ENCODE measurements at regions not wholly inside any gene's neighbourhood (a gene's known extent, or its start where the extent isn't known, plus 50 kb on each side); places are given as distances from the start of the nearest gene placed in this dataset.

DNA sequence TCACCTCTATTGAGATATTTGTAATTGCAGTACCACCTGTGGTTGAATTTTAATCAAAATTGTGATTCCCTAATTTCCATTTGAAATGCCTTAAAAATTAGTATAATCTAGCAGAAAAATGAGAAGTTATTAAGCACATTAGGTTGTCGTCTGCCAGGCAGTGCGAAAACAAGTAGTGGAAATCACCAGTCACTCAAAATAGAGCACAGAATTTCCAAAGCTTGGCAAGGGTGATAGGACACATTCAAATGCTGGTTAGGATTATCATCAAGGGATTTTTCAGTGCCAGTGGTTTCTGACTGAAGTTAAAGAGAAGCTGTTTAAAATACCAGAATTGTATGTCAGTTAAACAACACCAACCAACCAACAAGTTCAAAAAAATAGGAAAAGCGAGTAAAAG lies 97.8 kb downstream of the PLK2 start:
- ATAC-seq = no peak
- Mint-ChIP-seq H3K27ac (no peak overlapping the region), H3K9me3 (peaks cover 4% of the 10 kb centered on the region in 2 donors), H3K36me3 (no peaks in the 10 kb centered on the region)
- no peak for DNase-seq (ENCODE audit: low spot score in 2 of 2)

DNA sequence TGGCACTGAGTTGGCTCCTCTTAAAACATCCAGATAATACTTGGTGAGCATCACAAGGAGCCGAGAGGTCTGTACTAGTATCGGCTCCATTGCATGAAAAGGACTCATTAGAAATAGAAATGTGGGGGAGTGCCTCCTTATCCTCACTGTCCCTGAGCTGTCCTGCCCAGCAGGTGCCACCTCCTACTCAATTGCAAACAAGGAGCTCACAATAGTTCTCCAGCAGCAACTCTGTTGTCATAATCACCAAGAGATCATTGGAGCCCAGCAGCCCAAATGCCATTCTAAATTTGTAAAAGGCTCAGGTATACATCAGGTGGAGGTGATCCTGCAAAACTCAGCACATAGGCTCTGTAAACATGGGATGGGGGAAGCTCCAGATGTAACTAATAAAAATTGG lies 99.1 kb downstream of the PLK2 start:
- no peak for DNase-seq (ENCODE audit: low spot score in 2 of 2)
- Mint-ChIP-seq H3K36me3 (no peaks in the 10 kb centered on the region), H3K9me3 (no peaks in the 10 kb centered on the region), H3K27ac (no peak overlapping the region)
- ATAC-seq = no peak

DNA sequence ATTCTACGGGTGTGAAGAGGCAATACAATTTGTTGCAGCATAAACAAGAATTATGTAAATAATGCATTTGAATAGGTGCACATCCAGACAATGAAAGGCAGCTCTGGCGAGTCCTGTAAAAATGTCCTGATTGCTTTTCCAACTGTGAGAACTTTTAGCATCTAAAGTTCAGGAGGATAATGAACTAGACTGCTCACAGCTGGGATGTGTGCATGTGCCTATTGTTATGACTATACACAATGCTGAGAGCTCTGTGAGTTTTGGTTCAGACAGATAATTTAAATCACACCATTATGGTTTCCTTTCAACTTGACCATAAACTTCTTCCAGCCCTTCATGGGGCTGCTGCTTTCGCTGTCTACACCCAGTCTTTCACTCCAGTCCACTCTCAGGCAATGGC lies 99.9 kb downstream of the PLK2 start:
- no peak for ATAC-seq
- Mint-ChIP-seq H3K27ac (no peak overlapping the region), H3K9me3 (no peaks in the 10 kb centered on the region), H3K36me3 (no peaks in the 10 kb centered on the region)
- no peak for DNase-seq (ENCODE audit: low spot score in 2 of 2)

DNA sequence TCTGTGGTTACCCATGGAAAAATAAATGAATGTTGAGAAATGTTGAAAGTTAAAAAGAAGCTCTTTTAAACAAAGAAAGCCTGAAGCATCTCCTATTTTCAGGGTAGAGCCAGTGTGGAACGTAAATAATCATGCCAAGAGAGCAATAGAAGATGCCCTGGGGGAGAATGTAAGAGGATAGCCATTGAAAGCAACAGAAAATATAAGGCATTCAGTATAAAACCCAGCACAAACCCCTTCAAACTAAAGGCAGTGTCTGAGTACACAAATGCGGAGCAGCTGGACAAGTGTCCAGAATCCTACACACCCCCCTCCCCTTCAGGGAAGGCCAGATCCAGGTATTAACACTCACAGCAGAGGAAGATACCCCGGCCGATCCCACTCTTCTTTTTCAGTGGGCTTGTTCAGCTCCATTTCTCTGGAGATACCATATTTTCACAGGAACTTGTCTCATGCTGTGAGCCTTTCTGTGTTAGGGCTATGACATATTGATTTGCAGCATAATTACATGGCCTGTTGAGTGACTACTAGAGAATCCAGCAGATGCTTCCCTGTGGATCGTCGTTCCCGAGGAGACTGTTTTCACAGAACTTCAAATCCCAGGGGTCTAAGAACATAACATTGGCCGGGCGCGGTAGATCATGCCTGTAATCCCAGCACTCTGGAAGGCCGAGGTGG lies 101.2 kb downstream of the PLK2 start:
- DNase-seq (ENCODE audit: low spot score in 2 of 2) (no peak), ATAC-seq (no peak)
- Mint-ChIP-seq H3K9me3 (no peaks in the 10 kb centered on the region), H3K27ac (no peak overlapping the region), H3K36me3 (no peaks in the 10 kb centered on the region)

DNA sequence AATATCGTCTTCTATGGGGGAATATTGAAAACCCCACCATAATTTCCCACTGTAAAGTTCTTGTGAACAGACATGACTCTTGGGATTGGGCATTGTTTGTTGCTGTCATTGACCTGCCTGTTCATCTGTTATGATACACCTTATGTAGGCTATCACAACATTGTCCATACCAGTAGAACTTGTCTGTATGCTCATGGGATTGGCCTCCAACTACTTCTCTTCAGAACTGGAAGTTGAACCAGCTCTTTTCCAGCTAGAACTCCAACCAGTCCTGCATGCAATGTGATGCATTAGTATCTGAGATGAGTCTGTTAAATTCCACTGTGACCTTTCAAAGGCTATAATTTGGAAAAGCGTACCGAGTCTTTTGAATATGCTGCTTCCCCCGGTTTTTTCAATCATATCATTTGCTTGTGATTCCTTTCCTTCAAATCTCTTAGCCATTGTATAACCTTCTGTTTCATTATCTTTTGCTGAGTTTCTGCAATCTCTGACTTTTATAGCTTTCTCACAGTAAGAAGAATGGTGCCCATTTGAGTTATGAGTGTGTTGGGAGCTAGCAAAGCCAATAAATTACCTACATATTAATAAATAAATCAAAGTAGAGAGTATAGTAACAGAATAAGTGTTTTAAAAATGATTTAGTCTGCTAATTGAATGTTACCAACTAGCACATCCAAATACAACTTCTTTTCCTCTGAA lies 101.9 kb downstream of the PLK2 start:
- ATAC-seq = no peak
- Mint-ChIP-seq H3K9me3 (no peaks in the 10 kb centered on the region), H3K27ac (no peak overlapping the region), H3K36me3 (no peaks in the 10 kb centered on the region)
- no peak for DNase-seq (ENCODE audit: low spot score in 2 of 2)

DNA sequence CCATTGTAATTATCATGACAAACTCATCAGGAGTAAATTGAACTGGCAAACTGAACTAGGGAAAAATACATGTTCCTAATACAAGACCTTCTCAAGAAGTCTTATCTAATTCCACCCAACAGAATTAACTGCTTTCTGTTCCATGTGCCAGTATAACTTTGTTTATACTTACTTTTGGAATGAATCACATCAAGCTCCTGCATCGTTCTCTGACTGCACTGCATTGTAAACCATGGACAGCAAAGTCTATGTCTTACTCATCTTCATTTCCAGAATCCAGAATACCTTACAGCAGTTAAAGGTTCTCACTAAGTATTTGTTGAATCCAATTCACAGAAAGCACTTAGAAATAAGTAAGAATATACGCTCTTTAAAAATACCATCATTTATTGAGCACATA lies 102.8 kb downstream of the PLK2 start:
- DNase-seq (ENCODE audit: low spot score in 2 of 2) = no peak
- no peaks in the 10 kb centered on the region for H3K9me3 Mint-ChIP-seq

DNA sequence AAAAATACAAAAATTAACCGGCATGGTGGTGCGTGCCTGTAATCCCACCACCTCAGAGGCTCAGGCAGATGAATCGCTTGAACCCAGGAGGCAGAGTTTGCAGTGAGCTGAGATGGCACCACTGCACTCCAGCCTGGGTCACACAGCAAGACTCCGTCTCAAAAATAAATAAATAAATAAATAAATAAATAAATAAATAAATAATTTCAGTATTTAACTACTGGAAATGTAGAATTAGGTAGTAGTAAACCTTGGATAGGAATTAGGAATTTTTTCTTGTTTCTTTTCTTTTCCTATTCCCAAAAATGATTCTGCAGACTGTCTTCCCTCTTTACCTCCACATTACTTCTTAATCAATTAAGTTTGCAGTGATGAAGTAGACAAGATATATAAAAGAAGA lies 103.2 kb downstream of the PLK2 start:
- ATAC-seq = no peak
- no peak overlapping the region for H3K27ac Mint-ChIP-seq
- H3K9me3 Mint-ChIP-seq = no peaks in the 10 kb centered on the region
- DNase-seq (ENCODE audit: low spot score in 2 of 2) = no peak
- H3K36me3 Mint-ChIP-seq = no peaks in the 10 kb centered on the region

More for the DNA sequence above, 102.8 kb downstream of the PLK2 start:
- Mint-ChIP-seq H3K36me3 (no peaks in the 10 kb centered on the region), H3K27ac (no peak overlapping the region)
- no peak for ATAC-seq

DNA sequence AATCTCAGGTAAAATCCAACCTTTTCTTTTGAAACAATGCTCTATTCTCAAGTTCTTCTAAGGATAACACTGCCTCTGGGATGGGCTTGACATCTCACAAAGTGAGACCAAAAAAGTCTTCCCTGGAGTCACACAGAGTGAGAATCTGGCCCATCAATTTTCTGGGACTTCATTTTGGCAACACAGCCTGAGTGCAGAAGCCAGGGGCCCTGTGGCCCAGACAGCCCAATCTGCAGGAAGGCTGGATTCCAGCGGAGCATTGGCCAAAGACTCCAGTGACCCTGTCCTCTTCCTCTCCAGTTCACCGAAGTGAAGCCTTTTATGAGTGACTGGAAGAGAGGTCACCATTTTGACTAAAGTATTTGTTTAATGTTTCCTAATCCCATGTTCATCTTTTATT lies 105.1 kb downstream of the PLK2 start:
- Mint-ChIP-seq H3K27ac (no peak overlapping the region), H3K36me3 (no peaks in the 10 kb centered on the region), H3K9me3 (no peaks in the 10 kb centered on the region)
- ATAC-seq (no peak), DNase-seq (ENCODE audit: low spot score in 2 of 2) (no peak)

DNA sequence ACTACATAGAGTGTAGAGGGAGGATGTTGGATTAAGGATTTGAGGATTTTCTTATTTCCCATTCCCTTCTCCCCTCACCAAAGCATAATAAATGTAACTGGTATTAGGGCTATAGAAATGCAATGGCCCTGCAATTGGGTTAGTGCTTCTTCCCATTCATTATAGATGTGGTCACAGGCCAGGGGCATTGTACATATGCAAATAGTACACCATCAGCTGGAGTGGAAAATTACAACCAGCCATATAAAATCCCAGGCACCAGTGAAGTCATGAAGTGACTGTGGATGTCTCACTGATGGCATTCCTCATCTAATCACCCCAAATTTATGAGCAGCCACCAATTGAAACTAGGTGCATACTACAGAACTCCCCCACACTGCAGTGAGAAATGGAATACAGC lies 105.9 kb downstream of the PLK2 start:
- H3K9me3 Mint-ChIP-seq = no peaks in the 10 kb centered on the region
- DNase-seq (ENCODE audit: low spot score in 2 of 2) (no peak), ATAC-seq (no peak)
- no peak overlapping the region for H3K27ac Mint-ChIP-seq
- H3K36me3 Mint-ChIP-seq = no peaks in the 10 kb centered on the region

DNA sequence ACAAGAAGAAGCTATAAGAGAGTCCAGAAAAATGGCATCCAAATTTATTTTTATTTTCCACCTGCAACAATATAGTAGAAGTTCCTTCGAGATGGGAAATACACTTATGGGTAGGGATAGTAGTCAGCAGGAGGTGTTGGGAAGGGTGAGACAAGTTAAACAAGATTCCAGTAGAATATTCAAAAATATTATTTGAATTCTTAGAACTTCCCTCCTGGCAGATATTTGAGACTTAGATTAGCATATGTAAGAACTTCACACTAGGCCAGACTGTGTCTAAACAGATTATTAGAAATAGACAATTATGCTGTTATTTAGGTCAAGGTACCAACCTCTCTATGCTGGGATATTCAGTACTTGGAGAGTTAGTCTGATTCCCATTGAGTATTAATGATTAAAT lies 108.7 kb downstream of the PLK2 start:
- H3K9me3 Mint-ChIP-seq = no peaks in the 10 kb centered on the region
- no peak overlapping the region for H3K27ac Mint-ChIP-seq
- H3K36me3 Mint-ChIP-seq = no peaks in the 10 kb centered on the region
- no peak for ATAC-seq
- DNase-seq (ENCODE audit: low spot score in 2 of 2) = no peak

DNA sequence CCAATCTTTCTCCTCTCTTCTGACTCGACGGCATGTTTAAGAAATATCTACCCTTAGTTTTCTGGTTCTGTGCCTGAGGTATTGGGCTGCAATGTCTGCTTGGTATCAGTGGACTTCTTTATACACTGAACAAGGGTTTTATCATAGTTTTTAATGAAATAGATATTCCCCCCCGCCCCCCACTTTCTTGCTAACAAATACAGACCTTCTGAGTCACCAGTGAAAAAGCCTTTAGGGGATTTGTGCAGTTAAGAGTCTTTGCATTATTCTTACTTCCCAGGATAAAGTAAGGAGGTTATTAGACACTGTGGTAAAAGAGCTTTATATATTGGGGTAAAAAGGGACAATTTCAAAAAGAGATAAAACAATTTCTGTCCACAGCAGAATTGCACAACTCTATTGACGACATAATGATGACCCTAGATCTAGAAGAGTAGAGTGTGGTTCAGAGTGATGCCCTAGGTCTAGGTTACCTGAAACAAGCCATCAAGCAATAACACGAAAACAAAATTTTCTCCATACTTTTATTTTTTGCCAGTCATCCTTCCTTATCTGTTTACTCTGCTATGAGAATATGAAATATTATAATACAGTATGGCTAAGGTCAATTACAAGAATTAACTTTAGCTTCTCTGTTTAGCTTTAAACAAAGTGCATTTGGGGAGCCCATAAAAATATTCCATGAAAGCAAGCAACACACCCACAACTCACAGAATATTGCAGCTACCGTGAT lies 110.7 kb downstream of the PLK2 start:
- no peak for DNase-seq (ENCODE audit: low spot score in 2 of 2)
- Mint-ChIP-seq H3K36me3 (no peaks in the 10 kb centered on the region), H3K27ac (no peak overlapping the region), H3K9me3 (no peaks in the 10 kb centered on the region)
- no peak for ATAC-seq

DNA sequence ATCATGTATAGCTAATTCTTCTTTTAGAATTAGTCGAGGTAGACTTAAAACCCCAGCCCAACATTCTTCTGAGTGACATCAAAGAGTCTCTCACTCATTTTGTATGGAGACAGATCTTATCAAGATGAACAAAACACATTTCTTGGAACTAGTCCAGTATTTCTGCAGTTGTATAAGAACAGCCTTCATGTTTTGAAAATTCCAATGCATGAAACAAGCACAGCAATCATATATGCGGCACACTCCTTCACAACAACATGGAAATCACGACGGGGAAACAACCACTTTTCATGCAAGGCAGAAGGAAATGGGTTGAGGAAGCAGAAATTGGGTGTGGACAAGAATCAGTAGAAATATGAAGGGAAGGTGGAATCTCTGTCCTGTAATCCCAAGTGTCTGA lies 113.8 kb downstream of the PLK2 start:
- DNase-seq (ENCODE audit: low spot score in 2 of 2) (no peak), ATAC-seq (no peak)
- Mint-ChIP-seq H3K36me3 (no peaks in the 10 kb centered on the region), H3K27ac (no peak overlapping the region), H3K9me3 (no peaks in the 10 kb centered on the region)

DNA sequence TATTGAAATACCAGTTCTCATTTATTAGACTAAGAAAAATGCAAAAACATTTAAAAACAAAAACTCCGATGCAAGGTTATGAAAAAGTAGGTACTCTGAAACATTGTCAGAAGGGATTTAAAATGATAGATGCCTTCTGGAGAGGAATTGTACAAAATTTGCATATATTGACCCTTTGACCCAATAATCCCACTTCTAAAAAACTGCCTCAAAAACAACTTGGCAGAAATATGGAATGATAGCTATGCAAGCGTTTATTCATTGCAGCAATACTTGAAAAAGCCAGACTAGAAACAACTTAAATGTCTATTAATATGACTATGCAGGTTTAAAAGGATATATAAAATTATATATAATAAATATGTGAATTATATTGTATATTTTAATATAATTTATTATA lies 118.4 kb downstream of the PLK2 start:
- no peaks in the 10 kb centered on the region for H3K9me3 Mint-ChIP-seq
- no peak overlapping the region for H3K27ac Mint-ChIP-seq
- DNase-seq (ENCODE audit: low spot score in 2 of 2) = no peak
- no peak for ATAC-seq
- H3K36me3 Mint-ChIP-seq = no peaks in the 10 kb centered on the region

DNA sequence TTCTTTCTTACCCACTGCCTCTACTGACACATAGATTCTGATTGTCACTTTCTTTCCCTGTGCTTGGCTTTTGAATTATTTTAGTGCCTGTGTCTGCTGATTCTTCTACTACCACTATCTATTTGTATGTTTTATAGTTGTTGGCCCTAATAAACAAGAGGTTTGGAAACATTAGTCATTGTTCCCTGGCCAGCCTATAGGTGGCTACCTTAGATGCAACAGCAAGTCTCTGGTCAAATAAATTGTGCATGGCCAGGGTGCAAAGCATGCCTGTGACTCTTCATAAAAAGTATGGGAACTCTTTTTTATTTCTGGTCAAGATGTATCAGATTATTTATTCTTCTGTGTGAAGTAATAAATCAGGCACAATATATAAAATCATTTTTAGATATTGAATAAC lies 124.4 kb downstream of the PLK2 start:
- Mint-ChIP-seq H3K9me3 (no peaks in the 10 kb centered on the region), H3K36me3 (no peaks in the 10 kb centered on the region), H3K27ac (no peak overlapping the region)
- no peak for DNase-seq (ENCODE audit: low spot score in 2 of 2)
- ATAC-seq = no peak

DNA sequence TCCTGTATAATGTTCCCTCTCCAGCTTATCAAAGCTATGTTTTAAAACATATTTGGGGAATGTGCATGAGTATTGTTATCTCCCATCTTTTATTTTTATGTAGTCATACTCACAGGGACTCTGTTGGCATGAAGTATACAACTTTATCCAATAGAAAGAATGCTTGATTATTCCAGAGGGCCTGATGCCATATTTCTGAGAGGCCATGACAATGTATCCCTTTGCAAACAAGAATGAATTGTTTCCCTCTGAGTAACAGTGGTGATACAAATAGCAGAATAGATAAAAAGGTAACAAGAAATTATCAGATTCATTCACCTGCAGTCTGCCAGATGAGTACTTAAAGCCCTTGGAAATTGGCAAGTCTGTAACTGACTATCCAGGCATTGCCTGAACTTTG lies 125.9 kb downstream of the PLK2 start:
- no peaks in the 10 kb centered on the region for H3K9me3 Mint-ChIP-seq
- H3K36me3 Mint-ChIP-seq = no peaks in the 10 kb centered on the region
- peak overlapping the region in 1 of 2 donors; percentile 76 for H3K27ac Mint-ChIP-seq
- no peak for ATAC-seq
- DNase-seq (ENCODE audit: low spot score in 2 of 2) = no peak

DNA sequence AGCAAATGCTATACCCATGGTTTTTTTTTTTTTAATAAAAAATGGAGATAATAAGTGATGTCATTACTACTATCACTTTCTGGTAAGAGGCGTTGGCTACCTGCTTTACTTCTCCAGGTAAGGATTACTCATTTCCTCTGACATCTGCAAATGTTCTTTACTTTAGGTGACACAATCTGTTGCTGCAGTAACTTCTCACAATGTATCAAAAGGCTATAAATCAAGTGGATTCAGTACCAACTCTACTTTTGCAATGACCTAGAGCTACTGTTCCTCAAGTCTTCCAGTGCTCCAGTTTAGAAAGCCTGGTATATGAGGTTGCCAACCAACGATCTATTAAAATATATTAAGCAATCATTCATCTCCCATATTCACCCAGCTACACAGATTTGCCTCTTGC lies 129.1 kb downstream of the PLK2 start:
- H3K27ac Mint-ChIP-seq = no peak overlapping the region
- no peaks in the 10 kb centered on the region for H3K9me3 Mint-ChIP-seq
- ATAC-seq (no peak), DNase-seq (ENCODE audit: low spot score in 2 of 2) (no peak)
- no peaks in the 10 kb centered on the region for H3K36me3 Mint-ChIP-seq

DNA sequence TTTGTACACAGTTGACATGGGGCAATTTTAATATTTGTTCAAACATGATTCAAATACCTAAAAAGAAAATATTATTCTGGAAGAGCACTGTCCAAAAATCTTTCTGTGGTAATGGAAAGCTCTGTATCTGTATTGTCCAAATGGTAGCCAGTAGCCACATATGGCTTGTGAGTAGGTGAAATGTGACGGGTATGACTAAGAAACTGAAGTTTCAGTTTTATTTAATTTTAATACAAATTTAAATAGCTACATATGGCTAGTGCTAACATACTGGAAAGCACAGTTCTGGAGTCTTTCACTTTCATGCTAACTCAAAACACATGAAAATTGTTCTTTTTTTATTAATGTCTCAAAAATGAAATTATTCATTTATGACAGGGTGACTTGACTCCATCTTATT lies 132.6 kb downstream of the PLK2 start:
- Mint-ChIP-seq H3K9me3 (no peaks in the 10 kb centered on the region), H3K36me3 (no peaks in the 10 kb centered on the region), H3K27ac (no peak overlapping the region)
- ATAC-seq (no peak), DNase-seq (ENCODE audit: low spot score in 2 of 2) (no peak)

DNA sequence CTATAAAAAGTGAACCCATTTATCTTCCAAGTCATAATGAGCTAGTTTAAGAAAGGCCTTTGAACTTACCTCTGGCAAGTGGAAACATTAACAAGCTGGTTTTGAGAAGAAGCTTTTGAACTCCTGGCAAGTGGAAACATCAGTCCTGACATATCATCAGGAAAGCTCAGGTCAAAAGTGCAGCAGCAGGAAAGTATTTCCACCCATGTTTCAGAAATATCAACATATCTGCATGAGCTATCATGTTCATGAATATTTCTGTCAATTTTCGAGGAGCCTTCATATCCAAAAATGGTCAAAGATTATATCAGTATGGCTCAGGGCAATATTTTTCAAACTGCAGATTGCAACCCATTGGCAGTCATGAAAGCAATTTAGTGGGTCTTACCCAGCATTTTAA lies 133.9 kb downstream of the PLK2 start:
- no peak for ATAC-seq
- DNase-seq (ENCODE audit: low spot score in 2 of 2) = no peak
- Mint-ChIP-seq H3K36me3 (no peaks in the 10 kb centered on the region), H3K27ac (no peak overlapping the region), H3K9me3 (no peaks in the 10 kb centered on the region)
